GM18907 (cell line): ENCODE measurements at regions not wholly inside any gene's neighbourhood (a gene's known extent, or its start where the extent isn't known, plus 50 kb on each side); places are given as distances from the start of the nearest gene placed in this dataset.

ENCODE experiments used
- ATAC-seq: cut with Tn5 transposase; IDR thresholded peaks from one replicate; pipeline ENCODE4 v1.9.1; 2021; ENCODE audit warnings: mild to moderate bottlenecking, moderate library complexity; ENCODE audit not compliant: unreplicated experiment

DNA sequence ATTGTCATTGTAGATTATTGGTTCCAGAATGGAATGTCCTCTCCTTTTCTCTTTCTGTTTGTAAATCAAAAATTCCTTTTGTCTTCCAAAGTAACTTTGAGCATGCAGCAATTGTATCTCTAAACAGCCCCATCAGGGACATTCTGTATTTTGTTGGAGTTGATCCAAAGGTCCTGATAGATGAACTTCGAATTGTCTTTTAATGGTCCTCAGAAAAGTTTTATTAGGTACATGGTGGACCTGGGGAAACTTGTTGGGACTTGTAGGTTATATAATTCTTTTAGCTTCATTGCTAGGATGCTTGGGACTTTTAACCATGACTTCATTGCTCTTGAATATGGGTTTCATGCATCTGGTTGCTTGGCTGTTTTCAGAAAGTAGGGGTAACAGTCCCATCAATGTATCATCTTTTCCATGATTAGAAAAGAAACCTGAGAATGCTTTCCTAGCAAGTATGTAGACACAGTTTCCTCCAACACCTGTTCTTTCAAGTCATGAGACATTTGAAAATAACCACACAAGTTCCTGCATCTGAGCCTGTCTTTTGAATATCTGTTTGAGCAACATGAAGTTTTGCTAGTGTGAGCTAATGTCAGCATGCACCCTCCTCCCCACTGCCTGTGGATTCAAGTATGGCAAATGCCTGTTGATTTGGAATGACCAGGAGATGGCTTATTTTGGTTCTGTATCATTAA is 413.1 kb downstream of the KCNRG start:
- ATAC-seq = no peak

DNA sequence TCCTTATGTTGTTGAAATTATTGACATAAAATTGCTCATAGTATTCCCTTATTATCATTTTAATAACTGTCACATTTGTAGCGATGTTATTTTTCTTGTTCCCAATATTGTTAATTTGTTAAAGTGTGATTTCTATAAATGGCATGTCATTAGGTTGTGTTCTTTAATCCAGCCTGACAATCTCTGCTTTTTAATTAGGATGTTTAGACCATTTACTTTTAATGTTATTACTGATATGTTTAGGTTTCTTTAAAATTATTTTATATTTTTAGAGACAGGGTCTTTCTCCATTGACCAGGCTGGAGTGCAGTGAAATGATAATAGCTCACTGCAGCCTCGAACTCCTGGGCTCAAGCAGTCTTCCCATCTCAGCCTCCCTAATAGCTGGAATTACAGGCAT is 408.5 kb downstream of the DLEU7 start:
- ATAC-seq = no peak

DNA sequence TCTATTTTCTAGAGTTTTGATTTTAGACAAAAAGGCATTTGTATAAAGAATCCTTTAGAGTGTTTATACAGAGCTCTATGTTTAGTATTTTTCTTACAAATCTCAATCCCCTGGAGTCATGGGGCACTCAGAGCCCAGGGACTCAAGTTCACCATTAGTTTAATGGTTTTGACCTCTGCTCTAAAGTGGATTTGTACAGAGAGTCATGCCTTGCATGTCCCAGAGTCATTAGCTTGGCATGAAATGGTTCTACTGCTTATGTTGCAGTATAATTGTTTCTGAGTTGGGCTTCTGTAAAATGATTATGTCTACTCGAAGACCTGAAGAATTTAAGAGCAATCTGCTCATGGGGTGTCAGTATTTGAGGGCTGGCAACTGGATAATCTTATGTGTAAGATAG is 406.2 kb downstream of the DLEU7 start:
- ATAC-seq = no peak

DNA sequence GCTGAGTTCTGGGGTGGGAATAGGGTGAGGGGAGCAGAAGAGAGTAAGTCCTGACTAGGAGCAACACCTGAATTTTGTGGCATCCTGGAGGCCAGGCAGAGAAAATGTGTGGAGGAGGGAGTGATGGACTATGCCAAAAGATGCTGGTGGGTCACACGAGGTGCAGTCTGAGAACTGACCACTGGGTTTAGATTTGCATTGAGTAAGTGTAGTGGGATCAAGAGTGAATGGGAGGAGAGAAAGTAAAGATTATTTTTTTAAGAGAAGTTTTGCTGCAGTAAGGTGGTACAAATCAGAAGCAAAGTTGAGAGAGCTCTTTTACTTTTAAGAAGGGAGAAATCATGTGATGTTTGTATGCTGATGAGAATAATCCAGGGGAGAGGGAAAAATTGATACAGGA is 405.1 kb downstream of the DLEU7 start:
- ATAC-seq = no peak

DNA sequence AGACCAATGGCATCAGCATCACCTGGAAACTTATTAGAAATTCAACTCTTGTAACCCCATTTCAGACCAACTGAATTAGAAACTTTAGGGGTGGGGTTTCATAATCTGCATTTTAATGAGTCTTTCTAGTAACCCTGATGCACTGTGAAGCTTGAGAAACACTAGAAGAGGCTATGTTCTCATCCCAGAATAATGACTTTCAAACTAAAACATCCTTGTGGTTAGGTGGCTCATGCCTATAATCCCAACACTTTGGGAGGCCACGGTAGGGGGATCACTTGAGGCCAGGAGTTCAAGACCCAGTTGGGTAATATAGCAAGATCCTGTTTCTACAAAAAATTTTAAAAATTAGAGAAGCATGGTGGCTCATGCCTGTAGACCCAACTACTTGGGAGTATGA is 402.4 kb downstream of the DLEU7 start:
- no peak for ATAC-seq

DNA sequence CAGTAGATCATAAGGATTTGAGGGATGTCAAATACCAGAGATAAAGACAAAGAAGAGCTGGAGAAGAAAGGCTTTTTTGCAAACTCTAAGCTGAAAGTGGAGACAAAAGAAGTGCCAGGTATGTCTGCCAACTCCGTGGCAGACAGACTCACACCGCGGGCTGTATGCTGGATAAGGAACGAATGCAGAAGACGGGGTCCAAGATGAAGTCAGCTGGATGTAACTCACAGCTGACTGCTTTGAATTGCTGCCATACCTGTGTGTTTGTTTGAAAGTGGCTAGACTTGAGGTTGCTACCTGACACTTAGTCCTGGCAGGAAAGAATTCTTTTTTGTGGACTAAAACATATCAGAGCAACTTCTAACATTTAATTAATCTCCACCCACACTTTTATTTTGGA is 398.8 kb downstream of the DLEU7 start:
- ATAC-seq = no peak

DNA sequence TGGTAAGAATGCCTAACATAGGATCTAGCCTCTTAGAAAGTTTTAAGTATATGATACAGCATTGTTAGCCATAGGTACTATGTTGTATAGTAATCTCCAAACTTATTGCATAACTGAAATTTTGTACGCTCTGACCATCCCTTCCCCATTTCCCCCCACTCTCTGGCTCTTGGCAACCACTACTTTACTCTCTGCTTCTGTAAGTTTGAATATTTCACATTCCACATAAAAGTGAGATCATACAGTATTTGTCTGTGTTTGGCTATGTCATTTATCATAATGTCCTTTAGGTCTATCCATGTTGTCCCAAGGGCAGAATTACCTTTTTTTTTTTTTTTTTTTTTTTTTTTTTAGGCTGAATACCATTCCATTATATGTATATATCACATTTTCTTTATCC is 396.9 kb downstream of the DLEU7 start:
- ATAC-seq = no peak

DNA sequence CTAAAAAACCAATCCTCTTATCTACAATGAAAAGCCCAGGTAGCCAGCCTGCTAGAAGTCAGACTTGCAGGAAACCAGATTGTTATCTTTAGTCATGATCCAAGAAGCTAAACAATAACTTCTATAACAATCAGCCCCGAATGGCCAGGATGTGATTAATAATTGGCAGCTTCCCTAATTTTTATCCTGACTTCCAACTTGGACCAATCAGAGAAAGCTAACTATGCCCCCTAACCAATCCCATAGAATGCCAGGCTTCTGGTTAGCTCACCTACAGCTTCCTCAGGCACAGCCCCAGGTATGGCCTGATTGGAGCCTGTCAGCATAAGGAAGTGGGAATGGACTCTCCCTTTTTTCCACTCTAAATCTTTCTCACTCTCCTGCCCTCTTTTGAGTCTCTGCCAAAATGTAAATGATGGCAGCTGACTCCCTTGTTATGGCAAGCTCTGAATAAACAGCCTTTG is 394.9 kb downstream of the DLEU7 start:
- ATAC-seq = no peak

DNA sequence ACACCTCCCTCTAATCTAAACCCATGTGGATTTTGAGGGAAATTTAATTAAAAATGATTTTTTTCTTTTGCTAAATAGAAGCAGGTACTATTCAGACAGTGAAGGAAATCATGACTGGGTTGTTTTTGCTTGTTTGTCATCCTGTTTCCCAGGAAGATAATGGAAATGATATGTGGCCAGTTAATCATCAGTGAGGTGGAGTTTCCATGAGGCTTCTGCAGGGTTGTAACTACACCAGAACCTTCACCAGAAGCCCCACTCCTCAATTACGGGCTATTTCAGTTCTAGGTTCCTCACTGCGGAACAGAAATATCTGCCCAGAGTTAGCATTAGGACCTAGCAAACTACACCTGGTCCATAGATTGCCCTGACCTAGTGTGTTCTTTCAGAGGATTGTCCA is 394.0 kb downstream of the DLEU7 start:
- no peak for ATAC-seq

DNA sequence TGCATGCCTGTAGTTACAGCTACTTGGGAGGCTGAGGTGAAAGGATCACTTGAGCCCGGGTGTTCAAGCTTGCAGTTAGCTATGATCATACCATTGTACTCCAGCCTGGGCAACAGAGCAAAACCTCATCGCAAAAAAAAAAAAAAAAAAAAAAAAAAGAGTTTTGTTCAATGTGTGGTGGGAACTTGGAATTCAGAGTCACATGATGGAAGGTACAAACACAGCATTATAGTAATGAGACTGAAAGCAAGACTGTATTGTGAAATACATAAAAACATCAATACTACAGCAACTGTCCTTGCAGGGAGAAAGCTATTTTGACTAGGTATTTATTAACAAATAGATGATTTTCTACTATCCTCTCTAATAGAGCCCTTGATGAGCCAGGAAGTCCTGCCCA is 393.2 kb downstream of the DLEU7 start:
- ATAC-seq = no peak

DNA sequence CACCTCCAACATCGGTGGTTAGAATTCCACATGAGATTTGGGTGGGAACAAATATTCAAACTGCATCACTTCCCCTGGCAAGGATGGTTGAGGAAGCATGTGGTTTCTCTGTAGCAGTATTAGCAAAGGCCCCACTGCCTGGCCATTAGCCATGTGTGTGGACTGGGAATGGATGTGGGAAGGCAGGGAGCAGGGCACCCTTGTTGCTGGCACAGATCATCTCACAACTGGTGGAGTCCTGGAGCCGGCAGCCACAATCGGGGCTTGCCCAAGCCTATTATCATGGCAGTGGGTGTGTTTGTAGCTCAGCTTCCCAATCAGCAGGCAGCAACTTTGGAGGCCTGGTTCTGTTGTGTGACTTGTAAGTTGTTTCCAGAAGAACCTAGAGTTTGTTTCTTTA is 391.9 kb downstream of the DLEU7 start:
- no peak for ATAC-seq

DNA sequence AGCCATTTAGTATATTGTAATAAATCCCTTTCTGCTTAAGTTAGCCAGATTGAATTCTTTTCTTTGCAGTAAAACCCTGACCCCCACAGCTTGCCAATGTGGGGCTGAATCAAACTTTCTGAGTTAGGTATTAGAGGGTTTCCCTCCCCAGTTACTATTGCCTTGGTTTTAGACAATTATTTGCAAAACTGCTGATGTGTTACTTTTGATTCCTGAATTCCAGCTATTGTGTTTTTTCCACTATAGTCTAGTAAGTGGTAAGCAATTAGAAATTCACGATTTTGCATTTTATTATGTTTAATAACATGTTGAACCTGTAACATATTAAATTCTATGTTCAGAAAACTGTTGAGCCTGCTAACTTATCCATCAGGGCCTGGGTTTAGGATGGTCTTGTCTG is 391.5 kb downstream of the DLEU7 start:
- no peak for ATAC-seq

DNA sequence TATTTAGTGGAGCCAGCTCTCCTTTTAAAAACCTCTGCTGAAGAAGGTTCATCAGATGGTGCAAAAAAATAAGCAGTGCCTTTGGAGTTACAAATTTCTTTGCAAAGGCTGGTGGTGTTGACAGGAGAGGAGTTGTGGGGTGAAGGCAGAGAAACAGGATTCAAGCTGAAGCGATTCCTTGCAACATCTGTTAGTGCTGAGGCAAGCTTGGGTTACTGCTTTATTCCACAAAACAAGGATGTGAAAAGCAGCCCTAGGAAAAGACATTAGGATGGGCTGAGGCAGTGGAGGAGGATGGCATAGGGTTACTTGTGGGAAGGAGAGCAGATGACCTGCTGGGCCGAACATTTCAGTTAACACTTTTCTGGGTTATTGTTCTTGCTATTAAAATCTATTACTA is 390.7 kb downstream of the DLEU7 start:
- ATAC-seq = no peak

DNA sequence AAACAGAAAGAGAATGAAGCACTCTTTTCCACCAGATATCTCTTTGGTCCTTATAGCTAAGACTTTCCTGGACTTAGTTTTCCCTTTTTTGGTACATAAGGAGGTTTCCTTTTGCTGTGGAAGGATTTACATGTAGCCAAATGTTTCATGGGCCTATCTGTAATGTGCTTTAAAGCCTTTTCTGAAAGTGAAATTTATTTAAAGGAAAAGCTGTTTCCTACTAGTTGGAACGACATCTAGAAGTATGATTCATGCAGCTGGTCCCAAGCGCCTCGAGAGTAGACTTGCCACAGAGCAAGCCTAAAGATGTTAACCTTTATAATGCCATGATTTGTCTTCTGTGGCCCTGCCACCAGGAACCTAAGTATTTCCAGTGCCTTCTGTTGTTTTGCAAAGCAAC is 390.3 kb downstream of the DLEU7 start:
- no peak for ATAC-seq

DNA sequence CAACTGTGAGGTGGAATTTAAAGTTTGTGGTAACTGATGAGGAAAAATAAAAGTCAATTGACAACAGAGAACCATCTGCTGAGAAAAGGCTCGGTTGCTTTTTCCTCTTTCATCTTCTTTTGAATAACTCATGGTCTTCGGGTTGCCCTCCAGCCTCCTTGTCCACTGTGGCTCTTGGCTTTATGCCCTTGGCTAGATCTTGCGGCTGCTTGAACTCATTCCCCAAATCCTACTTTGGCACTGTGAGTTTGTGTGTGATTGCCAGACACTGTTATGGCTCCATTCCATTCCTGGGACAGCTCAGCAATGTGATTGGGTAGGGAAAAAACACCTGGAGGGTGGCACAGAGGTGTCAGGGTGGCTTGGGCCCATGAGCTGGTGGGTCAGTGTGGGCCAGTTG is 387.4 kb downstream of the DLEU7 start:
- no peak for ATAC-seq

DNA sequence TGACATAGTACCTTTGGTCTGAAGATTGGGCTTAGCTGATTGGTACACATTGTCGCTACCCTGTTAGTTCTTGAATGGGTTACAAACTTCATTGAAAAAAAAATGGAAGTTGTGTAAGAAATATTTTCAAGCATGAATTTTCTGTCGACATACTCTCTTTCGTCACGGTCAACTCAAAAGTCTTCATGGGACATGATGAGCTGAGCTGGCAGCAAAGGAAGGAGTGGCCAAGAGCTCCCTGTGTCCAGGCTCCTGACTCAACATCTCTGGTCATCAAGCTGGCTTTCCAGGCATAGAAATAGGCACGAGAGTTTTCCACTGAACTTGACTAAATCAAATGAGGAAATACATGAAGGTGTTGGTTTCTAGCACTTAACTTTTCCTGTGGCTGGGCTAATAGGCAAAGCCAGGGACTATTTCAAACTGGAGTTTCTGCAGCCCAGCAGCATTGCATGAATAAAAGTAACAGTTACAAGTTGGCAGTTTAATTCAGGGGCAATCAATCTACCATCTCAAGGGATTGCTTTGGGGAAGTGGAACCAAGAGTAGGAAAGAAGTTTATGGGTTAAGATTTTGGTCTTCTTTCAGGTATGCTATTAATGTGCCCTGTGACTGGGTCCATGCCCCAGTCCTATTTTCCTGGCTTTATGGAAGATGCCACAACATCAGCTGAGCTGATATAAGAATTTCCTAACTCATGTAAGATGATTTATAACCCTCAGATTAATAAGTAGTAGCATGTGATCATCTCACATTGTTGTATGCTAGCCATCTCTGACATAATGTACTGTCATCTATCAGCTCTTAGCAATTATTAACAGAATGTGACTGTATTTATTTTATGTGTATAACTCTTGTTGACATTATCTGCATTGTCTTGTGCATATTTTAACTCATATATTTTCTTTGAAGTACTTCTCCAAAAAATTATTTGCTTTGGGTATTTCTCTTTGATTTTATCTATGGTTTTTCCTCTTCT is 385.8 kb downstream of the DLEU7 start:
- no peak for ATAC-seq

DNA sequence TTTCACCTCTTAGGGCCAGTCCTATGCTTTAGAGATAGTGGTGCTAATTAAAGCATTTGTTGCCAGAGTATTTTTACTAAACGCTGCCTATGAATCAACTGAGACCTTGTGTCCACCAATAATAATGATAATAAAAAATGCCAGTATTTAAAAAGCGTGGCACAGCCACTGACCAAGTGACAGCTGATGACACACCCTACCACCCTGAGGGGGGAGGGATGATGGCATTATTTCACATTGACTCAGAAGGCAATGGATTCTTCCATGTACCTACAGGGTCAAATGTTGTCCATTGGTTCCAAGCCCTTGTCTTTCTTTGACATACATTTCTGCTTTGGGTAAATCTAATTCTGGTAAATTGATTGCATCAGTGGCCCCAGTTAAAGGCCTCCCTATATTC is 384.4 kb downstream of the DLEU7 start:
- ATAC-seq = no peak

DNA sequence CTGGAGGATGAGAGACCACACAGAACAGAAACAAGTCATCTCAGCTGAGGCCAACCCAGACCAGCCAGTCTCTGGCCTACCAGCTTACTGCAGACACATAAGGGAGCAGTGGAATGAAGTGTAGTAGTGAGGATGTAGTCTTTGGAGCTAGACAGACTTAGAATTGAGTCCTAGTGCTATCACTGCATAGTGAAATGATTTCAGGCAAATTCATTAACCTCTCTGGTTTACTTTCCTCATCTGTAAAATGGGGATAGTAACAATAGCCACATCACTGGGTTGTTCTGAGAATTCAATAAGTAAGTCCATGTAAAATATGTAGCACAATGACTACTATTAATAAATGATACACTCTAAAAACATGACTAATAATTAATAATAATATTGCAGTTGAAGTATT is 383.8 kb downstream of the DLEU7 start:
- ATAC-seq = no peak

DNA sequence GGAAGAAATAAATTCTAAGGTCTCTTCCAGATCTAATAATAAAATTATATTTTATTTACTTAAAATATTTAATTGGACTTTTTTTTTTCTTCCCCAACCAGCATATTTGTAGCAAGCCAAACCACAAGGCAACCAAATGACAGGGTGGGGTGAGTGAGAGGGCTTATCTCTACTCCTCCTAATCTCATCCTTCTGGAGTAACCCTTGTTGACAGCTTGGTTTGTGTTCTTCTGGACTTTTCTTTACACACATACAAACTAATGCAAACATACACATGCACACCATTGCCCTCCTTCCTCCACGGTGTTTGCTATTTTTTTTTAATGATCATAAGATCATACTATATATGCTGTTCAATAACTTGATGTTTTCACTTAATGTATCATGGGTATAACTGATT is 383.1 kb downstream of the DLEU7 start:
- ATAC-seq = no peak

DNA sequence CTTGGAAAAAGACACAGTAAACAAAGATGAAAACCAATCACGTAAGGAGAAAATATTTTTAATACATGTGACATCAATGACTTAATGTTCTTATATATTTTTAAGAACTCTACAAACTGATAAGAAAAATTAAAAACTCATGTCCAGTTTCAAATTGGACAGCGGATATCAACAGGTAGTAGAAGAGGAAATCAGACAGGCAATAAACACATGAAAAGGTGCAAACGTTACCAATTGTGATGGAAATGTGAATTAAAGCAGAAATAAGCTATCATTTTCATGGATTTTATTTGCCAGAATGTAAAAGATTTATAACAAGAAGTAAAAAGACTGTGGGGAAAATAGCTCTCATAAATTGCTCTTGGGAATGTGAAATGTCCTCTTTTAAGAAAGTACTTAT is 382.3 kb downstream of the DLEU7 start:
- ATAC-seq = no peak

DNA sequence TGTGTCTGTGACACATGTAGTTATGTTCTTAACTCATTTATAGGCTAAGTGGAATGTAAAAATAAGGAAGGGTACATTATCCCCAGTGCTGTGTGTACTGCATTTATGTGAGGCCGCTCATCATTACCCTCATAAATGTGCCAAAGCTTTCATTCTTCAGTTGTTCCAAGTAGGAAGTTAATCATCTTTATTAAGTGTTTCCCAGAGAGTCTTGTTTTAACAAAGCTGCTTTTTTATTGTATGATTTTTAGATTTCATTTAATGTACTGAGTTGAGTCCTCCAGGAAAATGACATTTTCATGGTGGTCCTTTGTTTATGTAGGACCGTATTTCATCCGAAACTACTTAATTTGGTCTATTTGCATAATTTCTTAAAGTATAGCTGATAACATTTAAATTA is 379.8 kb downstream of the DLEU7 start:
- ATAC-seq = no peak
